CD14-positive monocyte (primary cell): ENCODE measurements at regions not wholly inside any gene's neighbourhood (a gene's known extent, or its start where the extent isn't known, plus 50 kb on each side); places are given as distances from the start of the nearest gene placed in this dataset.

Source experiments
- DNase-seq, 3 donors: peaks; one replicate each; pipeline ENCODE4 v3.0.0-alpha.2; 2011 to 2022
- H2AFZ ChIP-seq: 2 replicates; pipeline ENCODE4 v1.6.0; 2012; ENCODE audit warnings: mild to moderate bottlenecking, low read depth, low read length, inconsistent platforms; ENCODE audit not compliant: insufficient read depth, poor library complexity, severe bottlenecking
- H3K27ac ChIP-seq, 2 donors: 1 replicate in 1 of 2; 2 replicates in 1 of 2; pipeline ENCODE4 v1.5.1; 2012 to 2013; ENCODE audit warnings: low read length in 2 of 2, control low read depth in 1 of 2, inconsistent platforms in 1 of 2, low read depth in 1 of 2, mild to moderate bottlenecking in 1 of 2
- H3K27me3 ChIP-seq, 2 donors: one replicate each; pipeline versions ENCODE4 v1.6.0 to v1.6.1; 2011 to 2013; ENCODE audit warnings: low read length in 2 of 2; ENCODE audit not compliant: control insufficient read depth in 2 of 2, insufficient read depth in 2 of 2
- H3K36me3 ChIP-seq, 2 donors: replicated peaks in 1 of 2; 1 replicate in 1 of 2; 2 replicates in 1 of 2; pipeline versions ENCODE4 v1.5.1 to v1.6.1; 2012 to 2013; ENCODE audit warnings: low read length in 2 of 2, control low read depth in 1 of 2, inconsistent platforms in 1 of 2, mild to moderate bottlenecking in 1 of 2; ENCODE audit not compliant: insufficient read depth in 2 of 2, control insufficient read depth in 1 of 2
- H3K4me1 ChIP-seq, 2 donors: 1 replicate in 1 of 2; 2 replicates in 1 of 2; pipeline versions ENCODE4 v1.5.1 to v1.6.1; 2012 to 2013; ENCODE audit warnings: low read length in 2 of 2, control low read depth in 1 of 2, inconsistent platforms in 1 of 2, mild to moderate bottlenecking in 1 of 2, moderate library complexity in 1 of 2; ENCODE audit not compliant: insufficient read depth in 2 of 2, control insufficient read depth in 1 of 2
- H3K4me2 ChIP-seq: replicated peaks from 2 replicates; pipeline ENCODE3; 2012; ENCODE audit warnings: low read length, moderate library complexity, mild to moderate bottlenecking; ENCODE audit not compliant: poor library complexity, severe bottlenecking; ENCODE audit errors: extremely low read depth
- H3K4me3 ChIP-seq, 3 experiments: fragments of 200-600 bp in 1 of 3; sonication (generic) in 1 of 3; replicated peaks in 1 of 3; 1 replicate in 2 of 3; 2 replicates in 1 of 3; pipeline ENCODE4 v1.5.1; 2011 to 2013; ENCODE audit warnings: low read length in 3 of 3, mild to moderate bottlenecking in 3 of 3, control low read depth in 2 of 3, low read depth in 2 of 3, inconsistent platforms in 1 of 3, moderate library complexity in 1 of 3
- H3K79me2 ChIP-seq: 2 replicates; pipeline ENCODE4 v1.6.0; 2012; ENCODE audit warnings: mild to moderate bottlenecking, control low read depth, inconsistent platforms, low read length, moderate library complexity; ENCODE audit not compliant: insufficient read depth
- H3K9ac ChIP-seq: 2 replicates; pipeline ENCODE4 v1.6.0; 2017; ENCODE audit warnings: low read length, mild to moderate bottlenecking; ENCODE audit not compliant: insufficient read depth, poor library complexity, severe bottlenecking
- H3K9me3 ChIP-seq, 2 donors: replicated peaks in 1 of 2; 1 replicate in 1 of 2; 2 replicates in 1 of 2; pipeline versions ENCODE4 v1.5.1 to v1.6.1; 2012 to 2013; ENCODE audit warnings: low read length in 2 of 2, control low read depth in 1 of 2; ENCODE audit not compliant: control insufficient read depth in 1 of 2, insufficient read depth in 1 of 2
- H4K20me1 ChIP-seq: 2 replicates; pipeline ENCODE4 v1.6.0; 2012; ENCODE audit warnings: mild to moderate bottlenecking, low read length, control low read depth, moderate library complexity; ENCODE audit not compliant: insufficient read depth
- H3K27ac Mint-ChIP-seq, 7 donors: one replicate each; pipeline ENCODE4 v1.8.0; 2020; ENCODE audit warnings: mild to moderate bottlenecking in 7 of 7, mixed read lengths in 7 of 7, moderate library complexity in 6 of 7, inconsistent platforms in 2 of 7
- H3K27me3 Mint-ChIP-seq, 3 donors: one replicate each; pipeline ENCODE4 v1.8.0; 2021 to 2022; ENCODE audit warnings: low read depth in 3 of 3, mild to moderate bottlenecking in 3 of 3, mixed read lengths in 3 of 3, moderate library complexity in 3 of 3, inconsistent platforms in 1 of 3
- H3K36me3 Mint-ChIP-seq, 2 donors: one replicate each; pipeline ENCODE4 v1.8.0; 2020; ENCODE audit warnings: mixed read lengths in 2 of 2, inconsistent platforms in 1 of 2, mild to moderate bottlenecking in 1 of 2
- H3K4me1 Mint-ChIP-seq: one replicate; pipeline ENCODE4 v1.8.0; 2020; ENCODE audit warnings: mild to moderate bottlenecking, mixed read lengths
- H3K4me3 Mint-ChIP-seq, 2 donors: one replicate each; pipeline ENCODE4 v1.8.0; 2020; ENCODE audit warnings: mild to moderate bottlenecking in 2 of 2, mixed read lengths in 2 of 2, moderate library complexity in 1 of 2
- H3K9me3 Mint-ChIP-seq, 7 donors: one replicate each; pipeline ENCODE4 v1.8.0; 2020 to 2022; ENCODE audit warnings: mixed read lengths in 7 of 7, mild to moderate bottlenecking in 6 of 7, moderate library complexity in 6 of 7, inconsistent platforms in 2 of 7
- WGBS: methylation state at CpG from one replicate; pipeline ENCODE4 v1.1.5; 2013; ENCODE audit warnings: missing lambda C conversion rate; ENCODE audit not compliant: insufficient coverage; 5-methylcytosine and 5-hydroxymethylcytosine counted together
- intact Hi-C, 2 donors: fragments of 100-400 bp; cut with micrococcal nuclease; formaldehyde crosslinking; loops; one replicate each; pipeline versions ENCODE4 v1.15.0 to v1.15.1; 2023
- TF ChIP-seq, protein P1 (sequence below): fragments of 200-600 bp; IDR thresholded peaks from one replicate; pipeline ENCODE4 v1.8.0; 2022; ENCODE audit warnings: antibody characterized with exemption, mild to moderate bottlenecking

DNA sequence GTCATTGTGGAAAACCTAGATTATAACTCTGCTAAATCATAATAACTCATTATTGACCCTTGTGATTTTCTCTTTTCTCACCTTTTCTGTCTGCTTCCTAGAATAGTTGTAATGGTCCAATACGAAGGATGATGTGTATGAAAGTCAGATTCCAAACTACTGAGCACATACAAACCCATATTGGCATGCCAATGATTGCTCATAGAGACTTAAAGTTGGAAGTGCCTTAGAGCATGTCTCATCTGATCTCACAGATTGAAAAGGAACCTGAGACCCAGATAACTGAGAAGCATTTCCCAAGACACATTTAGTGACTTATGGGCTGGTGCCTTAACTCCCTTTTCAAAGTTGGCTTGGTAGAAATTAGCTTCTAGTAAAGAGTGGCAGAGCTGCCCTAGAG is 594.3 kb downstream of the REEP3 start:
- H3K36me3 Mint-ChIP-seq = no peaks in the 10 kb centered on the region
- intact Hi-C loops = no loop called here
- no peak overlapping the region for H3K9ac ChIP-seq
- no peaks in the 10 kb centered on the region for H3K27me3 ChIP-seq
- peaks cover 0 to 4% (median 3%) of the 10 kb centered on the region in 7 donors for H3K9me3 Mint-ChIP-seq
- no peak for DNase-seq
- H3K27ac ChIP-seq = no peak overlapping the region
- H4K20me1 ChIP-seq = no peaks in the 10 kb centered on the region
- H3K36me3 ChIP-seq = no peaks in the 10 kb centered on the region
- peaks cover 7% of the 10 kb centered on the region for H3K4me1 Mint-ChIP-seq
- H3K4me1 ChIP-seq = no peaks in the 10 kb centered on the region
- no peak overlapping the region for H3K4me3 ChIP-seq
- no peak overlapping the region for H3K27ac Mint-ChIP-seq
- no CpG with 5 or more reads among the region's 1 CpG for WGBS
- H2AFZ ChIP-seq = no peak overlapping the region
- H3K4me3 Mint-ChIP-seq = no peak overlapping the region
- no peaks in the 10 kb centered on the region for H3K9me3 ChIP-seq
- peaks cover 0 to 4% (median 0%) of the 10 kb centered on the region in 3 donors for H3K27me3 Mint-ChIP-seq
- H3K79me2 ChIP-seq = no peaks in the 10 kb centered on the region
- no peak overlapping the region for H3K4me2 ChIP-seq
- TF ChIP-seq, protein P1, sequence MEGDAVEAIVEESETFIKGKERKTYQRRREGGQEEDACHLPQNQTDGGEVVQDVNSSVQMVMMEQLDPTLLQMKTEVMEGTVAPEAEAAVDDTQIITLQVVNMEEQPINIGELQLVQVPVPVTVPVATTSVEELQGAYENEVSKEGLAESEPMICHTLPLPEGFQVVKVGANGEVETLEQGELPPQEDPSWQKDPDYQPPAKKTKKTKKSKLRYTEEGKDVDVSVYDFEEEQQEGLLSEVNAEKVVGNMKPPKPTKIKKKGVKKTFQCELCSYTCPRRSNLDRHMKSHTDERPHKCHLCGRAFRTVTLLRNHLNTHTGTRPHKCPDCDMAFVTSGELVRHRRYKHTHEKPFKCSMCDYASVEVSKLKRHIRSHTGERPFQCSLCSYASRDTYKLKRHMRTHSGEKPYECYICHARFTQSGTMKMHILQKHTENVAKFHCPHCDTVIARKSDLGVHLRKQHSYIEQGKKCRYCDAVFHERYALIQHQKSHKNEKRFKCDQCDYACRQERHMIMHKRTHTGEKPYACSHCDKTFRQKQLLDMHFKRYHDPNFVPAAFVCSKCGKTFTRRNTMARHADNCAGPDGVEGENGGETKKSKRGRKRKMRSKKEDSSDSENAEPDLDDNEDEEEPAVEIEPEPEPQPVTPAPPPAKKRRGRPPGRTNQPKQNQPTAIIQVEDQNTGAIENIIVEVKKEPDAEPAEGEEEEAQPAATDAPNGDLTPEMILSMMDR = no peak

DNA sequence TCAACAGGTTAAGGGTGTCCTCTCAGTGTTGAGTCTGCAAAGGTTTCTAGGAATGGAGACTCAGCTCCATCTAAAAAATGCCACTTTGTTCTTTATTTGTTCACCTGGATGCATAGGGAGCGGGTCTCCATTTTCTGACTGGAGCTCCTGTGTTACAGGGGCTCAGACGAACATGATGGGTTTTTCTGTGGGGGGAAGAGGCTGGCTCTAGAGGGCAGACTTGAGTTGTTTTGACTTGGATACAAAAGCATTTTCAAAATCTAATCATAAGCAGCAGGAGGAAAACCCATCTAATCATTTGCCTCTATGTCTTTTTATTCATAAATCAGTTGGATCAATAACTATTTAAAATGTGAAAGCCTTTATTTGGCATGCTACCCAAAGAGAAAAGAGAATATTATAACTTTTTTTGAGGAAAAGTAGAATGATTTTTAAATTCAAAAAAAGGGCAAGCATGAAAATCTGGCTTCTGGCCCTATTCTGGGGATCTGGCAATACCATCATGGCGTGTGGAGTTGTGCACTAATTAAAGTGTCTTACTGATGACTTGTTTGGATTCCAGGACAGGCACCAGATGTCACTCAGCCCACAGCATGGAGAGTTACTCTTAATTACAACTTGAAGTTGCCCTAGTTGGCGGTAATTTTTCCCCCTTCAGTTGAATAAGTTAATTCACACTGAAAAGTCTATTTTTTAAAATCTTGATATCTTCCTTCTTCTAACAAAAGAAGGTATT is 594.9 kb downstream of the REEP3 start:
- Histone ChIP-seq H3K27me3 (no peaks in the 10 kb centered on the region), H3K79me2 (no peaks in the 10 kb centered on the region), H4K20me1 (no peaks in the 10 kb centered on the region), H3K4me3 (no peak overlapping the region), H3K36me3 (no peaks in the 10 kb centered on the region), H3K27ac (no peak overlapping the region), H3K9ac (no peak overlapping the region), H3K4me2 (no peak overlapping the region), H3K4me1 (no peaks in the 10 kb centered on the region), H2AFZ (no peak overlapping the region), H3K9me3 (no peaks in the 10 kb centered on the region)
- intact Hi-C loops = no loop called here
- no peak overlapping the region for H3K4me3 Mint-ChIP-seq
- H3K36me3 Mint-ChIP-seq = no peaks in the 10 kb centered on the region
- peaks cover 7% of the 10 kb centered on the region for H3K4me1 Mint-ChIP-seq
- DNase-seq = no peak
- peaks cover 0 to 4% (median 0%) of the 10 kb centered on the region in 3 donors for H3K27me3 Mint-ChIP-seq
- no peak overlapping the region for H3K27ac Mint-ChIP-seq
- TF ChIP-seq, protein P1 = no peak
- whole genome bisulfite sequencing = 100% methylated on average over 2 of the region's 4 CpGs
- H3K9me3 Mint-ChIP-seq = peaks cover 0 to 6% (median 3%) of the 10 kb centered on the region in 7 donors
